ENCODE measurements at regions not wholly inside any gene's neighbourhood (a gene's known extent, or its start where the extent isn't known, plus 50 kb on each side); places are given as distances from the start of the nearest gene placed in this dataset.

DNA sequence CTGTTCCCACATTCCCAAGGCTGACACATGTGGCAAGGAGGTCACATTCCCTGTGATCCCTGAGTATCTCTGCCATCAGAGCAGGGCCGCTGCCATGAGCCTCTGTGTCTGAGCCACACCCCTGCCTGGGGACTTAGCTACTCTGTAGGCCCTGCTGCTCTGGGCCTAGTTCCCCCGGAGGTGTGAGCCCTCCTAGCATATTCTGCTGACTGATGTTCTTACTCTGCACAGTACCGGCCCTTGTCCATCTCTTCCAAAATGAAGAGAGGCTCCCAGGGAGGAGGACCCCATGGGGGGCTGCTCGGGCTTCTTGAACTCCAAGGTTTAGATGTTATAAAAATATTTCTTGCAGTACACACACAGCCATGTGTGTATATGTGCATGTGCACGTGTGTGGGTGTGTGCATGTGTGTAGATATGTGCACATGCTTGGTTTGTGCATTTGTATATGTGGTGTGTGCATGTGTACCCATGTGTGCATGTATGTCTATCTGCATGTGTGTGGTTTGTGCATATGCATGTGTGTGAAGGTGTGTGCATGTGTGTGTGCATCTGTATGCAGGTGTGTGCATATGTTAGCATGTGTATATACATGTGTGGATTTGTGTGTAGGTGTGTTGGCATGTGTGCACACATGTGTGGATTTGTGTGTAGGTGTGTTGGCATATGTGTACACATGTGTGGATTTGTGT is 101.2 kb downstream of the ERMARD start:
- Mint-ChIP-seq H3K4me1 (ENCODE audit: low read depth) (no peaks in the 10 kb centered on the region), H3K36me3 (ENCODE audit: low read depth) (no peaks in the 10 kb centered on the region), H3K9me3 (peaks cover 5% of the 10 kb centered on the region), H3K27ac (no peak overlapping the region), H3K27me3 (no peaks in the 10 kb centered on the region), H3K4me3 (no peak overlapping the region)

DNA sequence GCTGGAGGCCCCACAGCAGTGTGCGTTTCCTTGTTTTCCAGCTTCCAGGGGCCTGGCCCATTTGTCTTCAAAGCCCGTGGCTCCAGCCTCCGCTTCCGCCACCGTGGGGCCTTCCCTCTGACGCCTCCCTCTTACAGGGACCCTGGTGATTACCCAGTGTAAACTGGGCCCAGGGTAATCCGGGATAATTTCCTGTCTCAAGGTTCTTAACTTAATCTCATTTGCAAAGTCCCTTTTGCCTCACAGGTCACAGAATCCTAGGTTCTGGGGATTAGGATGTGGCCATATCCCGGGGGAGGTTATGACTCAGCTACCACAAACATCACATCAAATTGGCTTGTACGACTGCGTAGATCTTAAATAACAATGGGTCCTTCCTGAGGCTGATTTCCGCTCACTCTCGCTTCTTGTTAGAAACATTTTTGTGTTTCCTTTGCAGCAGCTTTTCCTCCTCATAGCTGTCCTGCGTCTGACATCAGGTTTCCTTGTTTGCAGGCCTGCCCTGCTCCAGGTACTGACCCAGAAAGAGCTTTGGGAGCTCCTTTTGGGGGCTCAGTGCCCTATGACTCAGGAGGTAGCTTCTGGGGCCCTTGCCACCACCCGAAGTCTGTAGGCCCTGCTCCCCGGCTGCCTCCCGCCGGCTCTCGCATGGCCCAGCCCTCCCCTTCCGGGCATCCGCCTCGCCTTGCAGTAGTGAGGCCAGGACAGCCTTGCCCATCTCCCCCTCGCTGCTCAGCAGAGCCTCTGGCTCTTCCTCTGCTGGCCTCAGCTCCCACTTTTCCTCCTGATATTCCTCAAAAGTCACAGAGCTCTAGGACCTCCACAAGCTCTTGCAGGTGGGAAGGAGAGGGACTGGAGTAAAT is 100.5 kb downstream of the ERMARD start:
- H3K4me3 Mint-ChIP-seq = no peak overlapping the region
- no peaks in the 10 kb centered on the region for H3K4me1 Mint-ChIP-seq (ENCODE audit: low read depth)
- no peaks in the 10 kb centered on the region for H3K27me3 Mint-ChIP-seq
- H3K9me3 Mint-ChIP-seq = peaks cover 5% of the 10 kb centered on the region
- H3K36me3 Mint-ChIP-seq (ENCODE audit: low read depth) = no peaks in the 10 kb centered on the region
- no peak overlapping the region for H3K27ac Mint-ChIP-seq

DNA sequence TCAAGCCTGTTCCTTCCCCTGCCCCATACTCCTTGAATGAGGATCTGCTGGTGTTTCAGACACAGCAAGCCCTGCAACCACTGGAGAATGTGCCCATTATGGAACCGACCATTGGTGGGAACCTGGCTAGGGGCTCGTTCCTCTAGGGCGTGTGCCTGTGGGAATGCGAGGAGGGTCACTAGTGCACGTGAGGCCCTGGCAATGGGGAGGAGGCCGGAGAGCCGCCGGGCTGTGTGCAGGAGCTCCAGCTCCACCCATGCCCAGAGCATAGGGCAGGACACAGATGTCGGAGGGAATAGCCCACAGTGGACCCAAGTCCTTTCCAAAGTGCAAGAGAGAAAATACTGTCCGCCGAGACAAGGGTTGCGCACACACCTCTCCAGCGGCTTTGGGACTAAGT is 99.3 kb downstream of the ERMARD start:
- Mint-ChIP-seq H3K27me3 (no peaks in the 10 kb centered on the region), H3K4me1 (ENCODE audit: low read depth) (no peaks in the 10 kb centered on the region), H3K4me3 (no peak overlapping the region), H3K36me3 (ENCODE audit: low read depth) (no peaks in the 10 kb centered on the region), H3K27ac (no peak overlapping the region), H3K9me3 (peaks cover 5% of the 10 kb centered on the region)

- Mint-ChIP-seq H3K27ac (no peak overlapping the region), H3K36me3 (ENCODE audit: low read depth) (no peaks in the 10 kb centered on the region)
Observed at GRCh38 chr6:169850154-169850553, 98.7 kb downstream of the ERMARD start.

GRCh38 chr6:169849396-169849795 is 98.0 kb downstream of the ERMARD start:
- Mint-ChIP-seq H3K36me3 (ENCODE audit: low read depth) (no peaks in the 10 kb centered on the region), H3K9me3 (peaks cover 5% of the 10 kb centered on the region), H3K4me3 (no peak overlapping the region), H3K4me1 (ENCODE audit: low read depth) (no peaks in the 10 kb centered on the region), H3K27ac (no peak overlapping the region), H3K27me3 (no peaks in the 10 kb centered on the region)

More at GRCh38 chr6:169850154-169850553, 98.7 kb downstream of the ERMARD start:
- no peaks in the 10 kb centered on the region for H3K27me3 Mint-ChIP-seq
- peaks cover 5% of the 10 kb centered on the region for H3K9me3 Mint-ChIP-seq
- no peaks in the 10 kb centered on the region for H3K4me1 Mint-ChIP-seq (ENCODE audit: low read depth)
- H3K4me3 Mint-ChIP-seq = no peak overlapping the region

GRCh38 chr6:169848946-169849345 is 97.5 kb downstream of the ERMARD start:
- Mint-ChIP-seq H3K36me3 (ENCODE audit: low read depth) (no peaks in the 10 kb centered on the region), H3K27ac (no peak overlapping the region)

DNA sequence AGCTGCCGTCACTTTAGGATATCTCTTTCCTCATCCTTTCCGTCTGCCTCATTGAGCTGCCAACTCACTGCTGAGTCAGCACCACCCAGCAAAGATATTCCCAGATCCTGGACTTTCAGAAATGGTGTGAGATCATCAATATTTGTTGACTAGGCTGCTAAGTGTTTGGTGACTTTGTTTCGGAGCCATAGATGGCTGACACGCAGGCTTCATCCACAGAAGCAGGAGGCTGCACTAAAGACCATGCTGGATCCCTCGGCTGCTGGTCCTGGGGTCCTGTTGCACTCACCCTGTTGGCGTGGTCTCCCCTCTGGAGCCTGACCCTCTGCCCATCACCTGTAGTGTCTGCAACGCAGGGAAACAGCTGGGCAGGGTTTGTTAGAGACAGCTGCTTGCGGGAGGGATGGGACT is 96.5 kb downstream of the ERMARD start:
- Mint-ChIP-seq H3K9me3 (peaks cover 2% of the 10 kb centered on the region), H3K27ac (no peak overlapping the region), H3K27me3 (no peaks in the 10 kb centered on the region), H3K4me1 (ENCODE audit: low read depth) (no peaks in the 10 kb centered on the region), H3K36me3 (ENCODE audit: low read depth) (no peaks in the 10 kb centered on the region), H3K4me3 (no peak overlapping the region)

More at GRCh38 chr6:169848946-169849345, 97.5 kb downstream of the ERMARD start:
- no peaks in the 10 kb centered on the region for H3K27me3 Mint-ChIP-seq
- H3K4me1 Mint-ChIP-seq (ENCODE audit: low read depth) = no peaks in the 10 kb centered on the region
- H3K4me3 Mint-ChIP-seq = no peak overlapping the region
- H3K9me3 Mint-ChIP-seq = peaks cover 5% of the 10 kb centered on the region

DNA sequence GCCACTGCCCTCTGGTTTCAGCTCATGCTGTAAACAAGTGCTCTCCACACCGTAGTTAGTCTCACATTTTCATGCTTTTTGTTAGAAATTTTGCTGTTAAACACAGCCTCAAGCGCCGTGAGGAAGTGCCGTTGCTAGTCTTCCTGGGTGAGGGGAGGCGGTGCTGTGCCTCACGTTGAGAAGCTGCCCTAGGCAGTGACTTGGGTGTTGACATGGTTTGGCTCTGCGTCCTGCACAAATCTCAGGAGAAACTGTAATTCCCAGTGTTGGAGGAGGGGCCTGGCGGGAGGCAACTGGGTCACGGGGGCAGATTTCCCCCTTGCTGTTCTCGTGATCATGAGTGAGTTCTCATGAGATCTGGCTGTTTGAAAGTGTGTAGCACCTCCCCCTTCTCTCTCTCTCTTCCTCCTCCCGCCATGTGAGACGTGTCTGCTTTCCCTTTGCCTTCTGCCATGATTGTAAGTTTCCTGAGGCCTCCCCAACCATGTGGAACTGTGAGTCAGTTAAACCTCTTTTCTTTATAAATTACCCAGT is 95.8 kb downstream of the ERMARD start:
- Mint-ChIP-seq H3K4me3 (no peak overlapping the region), H3K36me3 (ENCODE audit: low read depth) (no peaks in the 10 kb centered on the region), H3K27me3 (no peaks in the 10 kb centered on the region), H3K27ac (no peak overlapping the region), H3K9me3 (no peaks in the 10 kb centered on the region), H3K4me1 (ENCODE audit: low read depth) (no peaks in the 10 kb centered on the region)

DNA sequence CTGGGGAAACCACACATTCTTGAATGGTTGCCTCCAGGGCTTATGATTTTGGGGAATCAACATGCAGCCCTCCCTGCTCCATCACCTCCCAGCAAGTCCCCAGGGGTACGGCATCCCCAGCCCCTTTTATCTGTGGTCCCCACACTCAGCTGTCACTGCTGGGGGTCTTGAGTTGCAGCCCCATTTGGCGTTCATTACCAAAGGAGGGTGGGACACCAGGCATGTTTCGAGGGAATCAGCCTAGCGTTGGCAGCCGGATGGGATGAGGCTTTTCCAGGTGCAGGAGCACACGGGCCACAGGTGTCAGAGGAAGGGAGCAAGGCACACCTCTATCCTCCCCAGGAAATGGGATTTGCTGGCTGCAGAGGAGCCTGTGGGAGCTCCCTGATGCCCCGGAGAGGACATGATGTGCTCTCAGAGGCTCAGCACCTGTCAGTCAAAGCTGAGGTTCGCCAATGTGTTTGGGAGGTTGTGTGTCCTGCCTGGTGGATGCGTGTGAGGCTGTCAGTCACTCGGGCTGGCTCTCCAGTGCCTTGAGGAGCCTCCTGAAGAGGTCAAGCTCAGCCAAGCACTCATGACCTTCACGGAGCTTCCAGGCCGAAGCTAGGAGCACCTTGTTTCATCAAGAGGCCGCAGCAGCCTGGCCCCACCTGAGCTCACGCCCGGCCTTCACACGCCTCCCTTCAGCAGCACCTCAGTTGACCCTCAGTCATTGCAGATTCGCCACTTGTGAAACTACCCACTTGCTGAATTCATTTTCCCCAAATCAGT is 95.0 kb downstream of the ERMARD start:
- Mint-ChIP-seq H3K4me3 (no peak overlapping the region), H3K9me3 (no peaks in the 10 kb centered on the region), H3K4me1 (ENCODE audit: low read depth) (no peaks in the 10 kb centered on the region), H3K36me3 (ENCODE audit: low read depth) (no peaks in the 10 kb centered on the region), H3K27me3 (no peaks in the 10 kb centered on the region), H3K27ac (no peak overlapping the region)

GRCh38 chr6:169845426-169846285 is 94.2 kb downstream of the ERMARD start:
- no peaks in the 10 kb centered on the region for H3K27me3 Mint-ChIP-seq
- no peaks in the 10 kb centered on the region for H3K4me1 Mint-ChIP-seq (ENCODE audit: low read depth)
- H3K9me3 Mint-ChIP-seq = no peaks in the 10 kb centered on the region
- H3K27ac Mint-ChIP-seq = no peak overlapping the region
- no peaks in the 10 kb centered on the region for H3K36me3 Mint-ChIP-seq (ENCODE audit: low read depth)
- H3K4me3 Mint-ChIP-seq = no peak overlapping the region

DNA sequence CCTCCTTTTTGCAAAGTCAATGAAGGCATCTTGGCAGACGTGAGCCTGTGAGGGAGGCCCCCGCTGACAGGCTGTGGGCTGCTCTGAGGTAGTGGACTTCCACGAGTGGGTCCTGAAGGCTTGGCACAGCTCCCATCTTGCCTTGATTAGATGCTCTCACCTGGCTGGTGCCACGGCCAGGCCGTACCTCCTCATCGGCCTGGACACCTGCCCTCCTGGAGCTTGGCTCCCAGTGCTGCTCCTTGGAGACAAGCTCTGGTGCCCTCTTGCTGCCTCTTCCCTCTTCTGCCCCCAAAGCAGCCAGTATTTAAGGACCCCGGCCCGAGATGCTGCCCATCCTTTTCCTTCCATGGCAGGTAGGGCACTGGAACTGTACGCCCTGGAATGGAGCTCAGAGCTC is 93.5 kb downstream of the ERMARD start:
- Mint-ChIP-seq H3K36me3 (ENCODE audit: low read depth) (no peaks in the 10 kb centered on the region), H3K27ac (no peak overlapping the region), H3K4me1 (ENCODE audit: low read depth) (no peaks in the 10 kb centered on the region), H3K4me3 (no peak overlapping the region), H3K9me3 (no peaks in the 10 kb centered on the region), H3K27me3 (no peaks in the 10 kb centered on the region)

DNA sequence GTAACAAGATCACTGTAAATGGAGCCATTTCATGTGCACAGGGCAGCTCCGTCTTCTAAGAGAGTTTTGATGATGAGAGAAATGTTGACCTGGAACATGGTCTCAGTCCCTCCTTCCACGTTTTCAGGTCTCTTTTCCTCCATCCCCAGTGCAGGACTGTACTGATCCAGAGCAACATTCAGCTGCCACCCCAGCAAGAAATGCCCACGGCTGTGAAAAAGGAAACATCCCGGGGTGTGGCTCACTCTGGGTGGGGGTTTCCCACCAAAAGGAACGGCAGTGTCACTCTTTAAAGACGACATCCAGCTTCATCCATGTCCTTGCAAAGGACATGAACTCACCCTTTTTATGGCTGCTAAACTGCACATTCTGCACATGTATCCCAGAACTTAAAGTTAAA is 92.6 kb downstream of the ERMARD start:
- Mint-ChIP-seq H3K27ac (no peak overlapping the region), H3K4me1 (ENCODE audit: low read depth) (no peaks in the 10 kb centered on the region), H3K36me3 (ENCODE audit: low read depth) (no peaks in the 10 kb centered on the region), H3K9me3 (no peaks in the 10 kb centered on the region), H3K27me3 (no peaks in the 10 kb centered on the region), H3K4me3 (no peak overlapping the region)

GRCh38 chr6:169843110-169843509 is 91.7 kb downstream of the ERMARD start:
- no peaks in the 10 kb centered on the region for H3K27me3 Mint-ChIP-seq
- no peak overlapping the region for H3K27ac Mint-ChIP-seq
- no peaks in the 10 kb centered on the region for H3K9me3 Mint-ChIP-seq
- H3K4me1 Mint-ChIP-seq (ENCODE audit: low read depth) = no peaks in the 10 kb centered on the region
- H3K4me3 Mint-ChIP-seq = no peak overlapping the region
- H3K36me3 Mint-ChIP-seq (ENCODE audit: low read depth) = no peaks in the 10 kb centered on the region

DNA sequence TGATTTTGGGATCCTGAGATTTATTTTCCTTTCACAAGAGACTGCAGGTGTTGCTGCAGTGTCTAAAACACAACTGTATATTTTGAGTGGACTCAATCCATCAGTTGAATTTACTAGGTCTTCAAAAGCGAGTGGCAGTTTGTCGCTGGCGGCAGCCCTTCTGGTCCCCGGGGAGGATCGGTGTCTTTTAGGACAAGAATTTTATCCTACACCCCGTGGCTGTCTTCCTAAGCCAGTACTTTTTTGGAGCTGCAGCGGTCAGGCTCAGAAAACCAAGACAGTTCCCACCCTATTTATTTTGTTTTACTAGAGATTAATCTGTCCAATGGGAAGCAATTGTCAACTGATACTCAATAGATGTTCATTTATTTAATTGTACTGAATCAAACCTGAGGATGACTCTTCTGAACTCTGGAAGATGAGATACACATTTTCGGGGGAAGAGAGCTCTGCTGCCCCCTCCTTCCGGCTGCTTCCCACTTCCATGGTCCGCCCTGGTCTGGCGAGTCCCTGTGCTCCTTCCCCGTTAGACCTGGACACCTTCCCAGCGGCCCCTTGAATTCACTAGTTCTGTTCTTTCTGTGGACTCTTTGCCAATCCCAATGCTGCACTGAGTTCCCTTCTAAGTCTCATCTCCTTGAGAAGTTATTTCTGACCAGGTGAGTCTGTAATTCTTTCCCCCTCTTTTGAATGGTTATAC is 90.6 kb downstream of the ERMARD start:
- H3K27ac Mint-ChIP-seq = no peak overlapping the region
- H3K27me3 Mint-ChIP-seq = peaks cover under 1% of the 10 kb centered on the region
- H3K36me3 Mint-ChIP-seq (ENCODE audit: low read depth) = no peaks in the 10 kb centered on the region
- no peaks in the 10 kb centered on the region for H3K9me3 Mint-ChIP-seq
- no peaks in the 10 kb centered on the region for H3K4me1 Mint-ChIP-seq (ENCODE audit: low read depth)
- H3K4me3 Mint-ChIP-seq = no peak overlapping the region
